OCI-LY1 (cell line): ENCODE measurements at regions not wholly inside any gene's neighbourhood (a gene's known extent, or its start where the extent isn't known, plus 50 kb on each side); places are given as distances from the start of the nearest gene placed in this dataset.

Experiments used
- H2AFZ ChIP-seq: fragments of 200-600 bp; sonication (generic), shearing (Covaris generic); 2 replicates; pipeline ENCODE4 v1.6.0; 2014; ENCODE audit warnings: antibody characterized with exemption, mild to moderate bottlenecking, low read length
- H3F3A ChIP-seq: fragments of 200-600 bp; sonication (generic), shearing (Covaris generic); 2 replicates; pipeline ENCODE4 v1.6.0; 2014; ENCODE audit warnings: mild to moderate bottlenecking, antibody characterized with exemption, low read length, moderate library complexity; ENCODE audit not compliant: insufficient read depth
- H3K27ac ChIP-seq: fragments of 200-600 bp; sonication (generic); 2 replicates; pipeline ENCODE4 v1.5.1; 2014; ENCODE audit warnings: low read length, mixed run types, mild to moderate bottlenecking, low read depth; ENCODE audit not compliant: poor library complexity, severe bottlenecking
- H3K27me3 ChIP-seq: fragments of 200-600 bp; sonication (generic); 2 replicates; pipeline ENCODE4 v1.6.0; 2014; ENCODE audit warnings: antibody characterized with exemption, mild to moderate bottlenecking, low read length, moderate library complexity; ENCODE audit not compliant: insufficient read depth
- H3K36me3 ChIP-seq: fragments of 200-600 bp; sonication (generic); 2 replicates; pipeline ENCODE4 v1.6.1; 2014; ENCODE audit warnings: mild to moderate bottlenecking, antibody characterized with exemption, low read length, moderate library complexity, mixed read lengths; ENCODE audit not compliant: insufficient read depth
- H3K4me1 ChIP-seq: fragments of 200-600 bp; sonication (generic); 2 replicates; pipeline ENCODE4 v1.5.1; 2014; ENCODE audit warnings: mild to moderate bottlenecking, low read length, moderate library complexity; ENCODE audit not compliant: insufficient read depth, severe bottlenecking
- H3K4me2 ChIP-seq: fragments of 200-600 bp; sonication (generic), shearing (Covaris generic); 2 replicates; pipeline ENCODE4 v1.6.1; 2014; ENCODE audit warnings: low read length
- H3K4me3 ChIP-seq: fragments of 200-600 bp; sonication (generic); 2 replicates; pipeline ENCODE4 v1.5.1; 2014; ENCODE audit warnings: low read length, low read depth, mild to moderate bottlenecking, mixed read lengths; ENCODE audit not compliant: poor library complexity, severe bottlenecking
- H3K79me2 ChIP-seq: fragments of 200-600 bp; shearing (Covaris generic); 2 replicates; pipeline ENCODE4 v1.6.1; 2016; ENCODE audit warnings: mixed run types, low read length, mixed read lengths; ENCODE audit not compliant: insufficient read depth
- H3K9ac ChIP-seq: fragments of 200-600 bp; sonication (generic), shearing (Covaris generic); 2 replicates; pipeline ENCODE4 v1.6.1; 2014; ENCODE audit warnings: mild to moderate bottlenecking, low read length, mixed read lengths
- H3K9me2 ChIP-seq: fragments of 200-600 bp; sonication (generic), shearing (Covaris generic); 2 replicates; pipeline ENCODE4 v1.6.1; 2014; ENCODE audit warnings: low read depth, mild to moderate bottlenecking, low read length, mixed read lengths
- H3K9me3 ChIP-seq: fragments of 200-600 bp; shearing (Covaris generic); 2 replicates; pipeline ENCODE4 v1.6.1; 2014; ENCODE audit warnings: low read length, mixed read lengths
- H4K20me1 ChIP-seq: fragments of 200-600 bp; sonication (generic), shearing (Covaris generic); 2 replicates; pipeline ENCODE4 v1.6.0; 2016; ENCODE audit warnings: mild to moderate bottlenecking, low read length; ENCODE audit not compliant: insufficient read depth
- EZH2 ChIP-seq: fragments of 200-600 bp; sonication (generic), shearing (Covaris generic); IDR thresholded peaks from 2 replicates; pipeline ENCODE4 v1.8.0; 2017; ENCODE audit warnings: borderline replicate concordance, mixed run types, mild to moderate bottlenecking, antibody characterized with exemption, low read length, moderate library complexity, mixed read lengths
- TF ChIP-seq, protein P1 (sequence below): fragments of 200-600 bp; sonication (generic), shearing (Covaris generic); IDR thresholded peaks from 2 replicates; pipeline ENCODE4 v1.5.1; 2017; ENCODE audit warnings: mild to moderate bottlenecking, antibody characterized with exemption, low read length, moderate library complexity, mixed read lengths

DNA sequence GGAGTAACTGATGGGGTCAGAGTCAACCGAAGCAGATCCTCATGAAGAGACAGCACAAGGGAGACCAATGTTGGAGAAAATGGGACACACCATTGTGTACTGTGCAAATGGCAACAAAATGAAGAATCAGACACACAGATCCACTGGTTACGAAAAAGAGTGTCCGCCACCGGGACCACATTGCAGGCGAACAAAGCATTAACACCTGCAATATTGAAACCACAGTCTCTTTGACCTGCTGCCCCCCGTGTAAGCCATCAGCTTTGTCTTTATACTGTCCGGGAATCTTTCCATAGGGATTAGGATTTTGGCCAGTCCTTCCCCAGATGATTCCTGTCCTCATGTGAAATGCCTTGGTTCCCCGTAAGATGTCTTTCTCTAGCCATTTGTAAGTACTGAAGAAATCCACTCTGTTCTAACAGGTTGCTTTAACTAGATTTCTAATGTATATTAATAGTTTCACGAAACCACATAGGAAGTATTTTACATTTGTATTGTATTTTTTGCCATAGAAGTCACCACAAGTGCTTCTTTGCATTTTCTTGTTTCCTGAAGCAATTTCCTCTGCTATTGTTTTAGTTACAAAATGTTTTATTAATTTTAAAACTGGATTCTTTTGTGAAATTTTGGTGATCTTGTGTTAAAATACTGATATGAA, 140.8 kb upstream of the NFE2L3 start:
- no peak overlapping the region for H3K9ac ChIP-seq
- H3K4me1 ChIP-seq: peaks cover 22% of the 10 kb centered on the region
- H3K9me2 ChIP-seq: no peaks in the 10 kb centered on the region
- no peak overlapping the region for H3K4me3 ChIP-seq
- H3K27me3 ChIP-seq: peaks cover 17% of the 10 kb centered on the region
- H3K4me2 ChIP-seq: peak overlapping the region; percentile 35
- H3K9me3 ChIP-seq: peaks cover 4% of the 10 kb centered on the region
- no peaks in the 10 kb centered on the region for H3F3A ChIP-seq
- H3K36me3 ChIP-seq: no peaks in the 10 kb centered on the region
- H3K27ac ChIP-seq: no peak overlapping the region
- H2AFZ ChIP-seq: no peak overlapping the region
- H3K79me2 ChIP-seq: no peaks in the 10 kb centered on the region
- no peak for TF ChIP-seq EZH2
- TF ChIP-seq, protein P1, sequence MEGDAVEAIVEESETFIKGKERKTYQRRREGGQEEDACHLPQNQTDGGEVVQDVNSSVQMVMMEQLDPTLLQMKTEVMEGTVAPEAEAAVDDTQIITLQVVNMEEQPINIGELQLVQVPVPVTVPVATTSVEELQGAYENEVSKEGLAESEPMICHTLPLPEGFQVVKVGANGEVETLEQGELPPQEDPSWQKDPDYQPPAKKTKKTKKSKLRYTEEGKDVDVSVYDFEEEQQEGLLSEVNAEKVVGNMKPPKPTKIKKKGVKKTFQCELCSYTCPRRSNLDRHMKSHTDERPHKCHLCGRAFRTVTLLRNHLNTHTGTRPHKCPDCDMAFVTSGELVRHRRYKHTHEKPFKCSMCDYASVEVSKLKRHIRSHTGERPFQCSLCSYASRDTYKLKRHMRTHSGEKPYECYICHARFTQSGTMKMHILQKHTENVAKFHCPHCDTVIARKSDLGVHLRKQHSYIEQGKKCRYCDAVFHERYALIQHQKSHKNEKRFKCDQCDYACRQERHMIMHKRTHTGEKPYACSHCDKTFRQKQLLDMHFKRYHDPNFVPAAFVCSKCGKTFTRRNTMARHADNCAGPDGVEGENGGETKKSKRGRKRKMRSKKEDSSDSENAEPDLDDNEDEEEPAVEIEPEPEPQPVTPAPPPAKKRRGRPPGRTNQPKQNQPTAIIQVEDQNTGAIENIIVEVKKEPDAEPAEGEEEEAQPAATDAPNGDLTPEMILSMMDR: no peak
- H4K20me1 ChIP-seq: no peaks in the 10 kb centered on the region

- Histone ChIP-seq H3K9ac (no peak overlapping the region), H3F3A (no peaks in the 10 kb centered on the region), H3K4me3 (no peak overlapping the region), H3K4me1 (peaks cover 22% of the 10 kb centered on the region), H3K27ac (no peak overlapping the region), H3K27me3 (peaks cover 8% of the 10 kb centered on the region), H3K9me2 (no peaks in the 10 kb centered on the region), H3K79me2 (no peaks in the 10 kb centered on the region), H4K20me1 (no peaks in the 10 kb centered on the region), H2AFZ (no peak overlapping the region), H3K36me3 (no peaks in the 10 kb centered on the region), H3K9me3 (peaks cover 5% of the 10 kb centered on the region), H3K4me2 (peak overlapping the region; percentile 5; the same call in 1 of the 2 replicates)
- no peak for TF ChIP-seq EZH2
- TF ChIP-seq, protein P1: no peak
Observed at GRCh38 chr7:26013551-26014083, 138.4 kb upstream of the NFE2L3 start.

DNA sequence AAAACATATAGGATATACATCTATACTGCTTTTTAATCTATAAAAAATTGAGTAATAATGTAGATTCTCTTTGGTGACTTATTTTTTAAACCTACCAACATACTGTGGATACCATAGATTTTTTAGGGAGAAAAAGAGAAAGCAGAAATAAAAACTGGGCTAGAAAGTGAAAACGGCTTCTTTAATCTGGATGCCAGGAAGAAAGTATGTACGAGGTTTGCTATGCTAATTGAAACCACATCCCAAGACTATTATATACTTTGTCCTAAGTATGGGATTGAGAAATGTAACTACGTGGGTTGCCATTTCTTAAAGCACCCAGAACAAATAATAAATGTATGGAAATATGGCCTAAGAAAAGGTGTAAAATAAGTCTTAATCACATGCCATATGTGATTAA, 129.0 kb upstream of the NFE2L3 start:
- no peaks in the 10 kb centered on the region for H4K20me1 ChIP-seq
- no peak overlapping the region for H3K27ac ChIP-seq
- H3K27me3 ChIP-seq: no peaks in the 10 kb centered on the region; the same call in 1 of the 2 replicates
- no peaks in the 10 kb centered on the region for H3F3A ChIP-seq
- H3K4me2 ChIP-seq: no peak overlapping the region
- no peaks in the 10 kb centered on the region for H3K79me2 ChIP-seq
- no peak overlapping the region for H3K4me3 ChIP-seq
- TF ChIP-seq, protein P1: no peak
- no peak for TF ChIP-seq EZH2
- no peaks in the 10 kb centered on the region for H3K36me3 ChIP-seq
- no peaks in the 10 kb centered on the region for H3K9me2 ChIP-seq
- H3K9ac ChIP-seq: no peak overlapping the region
- no peaks in the 10 kb centered on the region for H3K4me1 ChIP-seq
- 0 out of 2 replicates have a peak, but pooled peaks cover 2% of the 10 kb centered on the region for H3K9me3 ChIP-seq
- H2AFZ ChIP-seq: 0 out of 2 replicates have a peak overlapping the region, but pooled peaks have one; percentile 45
